Coronary artery (tissue), 2 donors: ENCODE measurements at regions not wholly inside any gene's neighbourhood (a gene's known extent, or its start where the extent isn't known, plus 50 kb on each side); places are given as distances from the start of the nearest gene placed in this dataset.

Experiments used
- DNase-seq: peaks from one replicate; pipeline ENCODE4 v3.0.0-alpha.2; 2017; ENCODE audit warnings: low spot score
- H3K27ac ChIP-seq, 2 donors: fragments of 200-600 bp; sonication (generic); one replicate each; pipeline ENCODE4 v1.5.1; 2016 to 2019
- H3K4me3 ChIP-seq: fragments of 200-600 bp; sonication (generic); 2 replicates; pipeline ENCODE4 v1.5.1; 2016; ENCODE audit warnings: mild to moderate bottlenecking, moderate library complexity
- CTCF ChIP-seq: fragments of 200-600 bp; sonication (generic); IDR thresholded peaks from one replicate; pipeline ENCODE4 v1.5.1; 2019; ENCODE audit warnings: antibody characterized with exemption

GRCh38 chr1:4602462-4603294, 51.7 kb upstream of the AJAP1 start:
- Histone ChIP-seq H3K4me3 (no peak overlapping the region), H3K27ac (no peak overlapping the region)
- peak; percentile 26 for DNase-seq
- TF ChIP-seq CTCF: no peak

- no peak overlapping the region for H3K27ac ChIP-seq
- peak; percentile 46 for DNase-seq
- no peak overlapping the region for H3K4me3 ChIP-seq
- TF ChIP-seq CTCF: no peak
Measured at GRCh38 chr1:4603295-4604110, 50.9 kb upstream of the AJAP1 start.
